ENCODE measurements at regions not wholly inside any gene's neighbourhood (a gene's known extent, or its start where the extent isn't known, plus 50 kb on each side); places are given as distances from the start of the nearest gene placed in this dataset.

GRCh38 chr2:7837237-7837760 lies 844.6 kb upstream of the ID2 start:
- TF ChIP-seq YY1 (IDR thresholded peaks at IDR 0.05; ENCODE audit: low read depth): no peak
- TF ChIP-seq USF1 (IDR thresholded peaks at IDR 0.05): no peak
- TF ChIP-seq RAD21 (IDR thresholded peaks at IDR 0.05; ENCODE audit: low read depth): no peak
